ENCODE measurements at regions not wholly inside any gene's neighbourhood (a gene's known extent, or its start where the extent isn't known, plus 50 kb on each side); places are given as distances from the start of the nearest gene placed in this dataset.

DNA sequence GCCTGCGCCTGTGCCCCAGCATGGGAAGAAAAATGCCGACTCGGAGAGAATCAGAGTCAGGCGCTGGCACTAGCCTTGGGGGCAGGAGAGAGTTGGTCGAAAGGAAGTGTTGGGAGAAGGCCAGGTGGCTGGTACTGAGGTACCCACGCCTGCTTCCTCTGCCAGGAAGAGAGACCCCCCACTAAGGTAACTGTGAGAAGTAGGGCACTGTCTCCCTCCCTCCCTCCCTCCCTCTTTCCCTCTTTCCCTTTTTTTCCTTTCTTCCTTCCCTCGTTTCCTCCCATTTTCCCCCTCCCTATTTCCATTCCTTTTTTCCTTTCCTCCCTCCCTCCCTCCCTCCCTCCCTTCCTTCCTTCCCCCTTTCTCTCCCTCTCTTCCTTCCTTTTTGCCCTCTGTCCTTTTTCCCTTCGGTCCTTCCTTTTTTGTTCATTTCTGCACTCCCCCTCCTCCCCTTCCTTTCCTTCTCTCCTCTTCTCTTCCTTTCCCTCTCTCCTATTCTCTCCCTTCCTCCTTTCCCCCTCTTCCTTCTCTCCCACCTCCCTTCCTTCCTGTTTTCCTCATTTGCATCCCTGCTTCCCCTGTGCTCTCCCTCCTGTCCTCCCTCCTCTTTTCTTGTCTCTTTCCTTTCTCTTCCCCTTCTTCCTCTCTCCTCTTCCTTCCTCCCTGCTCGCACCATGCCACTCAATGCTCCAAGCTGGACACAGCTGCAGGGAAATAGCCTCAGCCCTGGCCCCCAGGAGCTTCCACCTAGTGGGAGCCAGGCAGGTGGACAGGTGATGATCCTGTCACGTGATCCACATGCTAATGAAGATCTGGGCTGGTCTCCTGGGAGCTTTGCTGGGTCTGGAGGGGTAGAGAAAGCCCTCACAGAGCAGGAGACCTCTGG, 148.0 kb downstream of the DHX35 start:
- no peak for DNase-seq

DNA sequence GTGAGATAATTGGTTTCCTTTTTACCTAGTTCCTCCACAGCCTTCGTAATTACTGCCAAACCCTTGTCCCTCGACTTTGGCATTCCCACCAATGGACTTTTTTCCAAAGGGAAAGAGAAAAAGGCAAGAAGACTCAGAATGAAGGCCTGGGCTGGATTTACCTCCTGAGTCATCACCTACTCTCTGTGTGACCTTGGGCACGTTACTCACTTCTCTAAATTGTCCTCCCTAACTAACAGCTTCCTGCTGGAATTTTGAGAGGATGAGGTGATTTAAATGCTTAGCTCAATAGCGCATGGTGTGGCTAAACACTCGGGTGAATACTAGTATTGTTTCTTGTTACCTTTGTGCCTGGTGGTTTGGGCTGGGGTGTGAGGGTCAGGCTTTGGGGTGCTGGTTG, 146.6 kb downstream of the DHX35 start:
- DNase-seq = no peak

DNA sequence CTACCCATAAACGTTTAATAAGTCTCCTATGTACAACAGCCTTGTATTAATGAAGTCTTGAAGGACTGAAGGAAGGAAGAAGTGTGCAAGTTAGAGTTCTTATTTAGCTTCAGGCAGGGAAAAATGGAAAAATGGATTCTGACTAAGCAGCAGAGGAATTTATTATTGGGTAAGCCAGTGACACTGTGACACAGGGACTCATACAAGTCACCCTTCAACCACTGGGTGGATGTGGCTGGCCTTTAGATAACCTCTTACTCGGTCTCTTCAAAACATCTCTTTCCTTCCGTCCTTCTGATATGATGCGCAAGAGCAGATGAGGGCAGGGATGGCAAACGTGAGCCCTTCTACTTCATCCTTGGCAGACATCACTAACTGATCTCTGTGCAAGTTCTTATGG, 145.6 kb downstream of the DHX35 start:
- DNase-seq = no peak

DNA sequence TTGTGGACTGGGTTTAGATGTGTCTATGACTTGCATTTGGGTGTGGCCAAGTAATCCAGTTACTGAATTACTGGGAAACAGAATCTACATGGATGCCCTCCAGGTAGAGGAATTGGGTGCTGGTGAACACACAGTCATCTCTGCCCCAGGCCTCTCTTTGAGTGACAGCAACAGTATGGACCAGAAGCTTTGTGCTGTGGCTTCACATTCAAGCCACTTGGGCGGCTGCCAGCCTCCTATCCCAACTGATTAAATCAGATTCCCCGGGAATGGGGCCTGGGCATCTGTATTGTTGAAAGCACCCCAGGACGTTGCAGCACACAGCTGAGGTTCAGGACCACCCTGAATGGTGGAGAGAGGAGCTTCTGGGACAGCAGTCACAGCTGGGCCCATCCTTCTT, 144.6 kb downstream of the DHX35 start:
- DNase-seq = no peak

DNA sequence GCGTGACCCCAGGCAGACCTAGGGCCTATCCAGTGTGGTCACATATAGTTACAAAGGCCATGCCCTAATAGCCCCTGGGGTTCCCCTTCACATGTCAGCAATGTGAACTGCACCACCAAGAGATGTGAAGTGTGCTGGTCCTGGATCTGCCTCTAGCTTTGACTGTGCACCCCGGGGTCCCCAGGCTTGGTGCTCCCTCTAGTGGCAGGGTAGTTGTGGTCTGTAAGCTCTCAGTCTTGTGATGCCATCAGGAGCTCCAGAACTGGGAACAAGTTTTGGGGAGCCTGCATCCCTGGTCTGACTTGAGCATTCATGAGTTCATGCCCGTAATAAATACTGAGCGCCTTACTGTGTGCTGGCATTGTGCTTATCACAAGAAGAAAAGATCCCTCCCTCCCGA, 143.4 kb downstream of the DHX35 start:
- no peak for DNase-seq

DNA sequence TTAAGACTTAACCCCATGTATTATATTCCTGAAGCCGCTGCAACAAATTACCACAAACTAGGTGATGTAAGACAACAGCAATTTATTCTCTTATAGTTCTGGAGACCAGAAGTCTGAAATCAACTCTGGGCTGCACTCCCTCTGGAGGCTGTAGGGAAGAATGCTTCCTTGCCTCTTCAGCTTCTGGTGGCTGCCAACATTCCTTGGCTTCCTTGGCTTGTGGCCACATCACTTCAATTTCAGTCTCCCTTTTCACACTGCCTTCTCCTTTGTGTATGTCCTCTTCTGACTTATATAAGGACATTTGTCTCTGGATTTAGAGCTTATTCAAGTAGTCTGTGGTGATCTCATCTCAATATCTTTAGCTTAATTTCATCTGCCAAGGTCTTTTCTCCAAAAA, 141.6 kb downstream of the DHX35 start:
- DNase-seq = no peak

DNA sequence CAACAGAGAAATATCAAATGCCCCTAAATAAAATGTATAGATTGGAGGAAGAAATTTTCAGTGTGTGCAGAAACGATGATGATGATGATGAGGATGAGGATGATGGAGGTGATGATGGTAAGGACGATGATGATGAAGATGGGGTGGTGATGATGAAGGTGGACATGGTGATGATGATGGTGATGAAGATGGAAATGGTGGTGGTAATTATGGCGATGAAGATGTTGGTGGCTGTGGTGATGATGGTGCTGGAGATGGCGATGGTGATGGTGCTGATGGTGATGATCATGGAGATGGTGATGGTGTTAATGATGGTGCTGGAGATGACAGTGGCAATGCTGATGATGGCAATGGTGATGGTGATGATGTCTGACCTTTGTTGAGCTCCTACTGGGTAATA, 141.2 kb downstream of the DHX35 start:
- DNase-seq = no peak

DNA sequence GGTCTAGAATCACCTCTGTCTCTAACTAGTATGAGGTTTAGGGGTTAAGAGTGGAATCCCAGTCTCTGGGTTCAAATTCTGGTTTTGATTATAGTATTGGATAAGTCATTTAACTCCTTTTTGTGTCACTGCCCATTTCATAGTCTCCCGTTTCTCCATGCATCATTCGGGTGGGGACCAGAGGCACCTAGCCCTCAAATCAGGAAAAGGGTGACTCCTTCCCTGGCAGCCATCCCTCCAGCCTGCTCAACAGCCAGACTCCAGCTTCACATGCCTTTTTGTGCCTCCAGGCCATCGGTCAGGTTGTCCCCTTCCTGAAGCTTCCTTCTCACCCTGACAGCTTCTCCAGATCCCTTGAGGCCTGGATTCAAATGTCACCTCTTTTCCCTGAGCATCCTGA, 139.8 kb downstream of the DHX35 start:
- DNase-seq = no peak

DNA sequence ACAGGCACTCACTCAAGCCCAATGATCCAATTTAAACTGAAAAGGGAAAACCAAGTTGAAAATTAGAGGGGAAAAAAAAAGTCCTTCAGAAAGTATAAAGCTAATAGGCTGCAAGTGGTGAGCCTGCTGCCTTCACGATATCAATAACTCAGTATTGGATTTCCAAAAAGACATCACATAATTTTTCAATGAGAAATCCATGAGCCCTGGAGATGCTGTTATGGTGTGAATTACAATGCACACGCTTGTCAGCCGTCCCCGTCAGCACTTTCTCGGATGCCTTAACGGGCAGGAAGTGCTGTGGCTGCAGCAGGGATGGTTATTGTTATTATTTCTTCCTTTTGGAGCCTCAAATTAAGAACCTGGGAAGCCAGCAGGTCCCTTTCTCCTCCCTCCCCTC, 138.5 kb downstream of the DHX35 start:
- no peak for DNase-seq

DNA sequence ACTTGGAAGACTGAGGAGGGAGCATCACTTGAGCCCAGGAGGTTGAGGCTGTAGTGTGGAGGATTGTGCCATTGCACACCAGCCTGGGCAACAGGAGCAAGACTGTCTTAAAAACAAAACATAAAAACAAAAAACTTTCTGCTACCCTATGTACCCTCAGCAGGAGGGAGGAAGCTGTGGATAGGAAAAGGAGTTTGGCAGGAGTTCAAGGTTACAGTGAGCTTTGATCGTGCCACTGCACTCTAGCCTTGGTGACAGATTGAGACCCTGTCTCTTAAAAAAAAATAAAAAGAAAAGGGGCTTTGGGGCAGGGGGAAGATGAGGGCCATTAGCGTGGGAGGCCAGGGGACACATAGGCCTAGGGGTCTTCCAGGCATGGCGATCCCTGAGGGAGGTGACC, 135.7 kb downstream of the DHX35 start:
- DNase-seq = no peak

DNA sequence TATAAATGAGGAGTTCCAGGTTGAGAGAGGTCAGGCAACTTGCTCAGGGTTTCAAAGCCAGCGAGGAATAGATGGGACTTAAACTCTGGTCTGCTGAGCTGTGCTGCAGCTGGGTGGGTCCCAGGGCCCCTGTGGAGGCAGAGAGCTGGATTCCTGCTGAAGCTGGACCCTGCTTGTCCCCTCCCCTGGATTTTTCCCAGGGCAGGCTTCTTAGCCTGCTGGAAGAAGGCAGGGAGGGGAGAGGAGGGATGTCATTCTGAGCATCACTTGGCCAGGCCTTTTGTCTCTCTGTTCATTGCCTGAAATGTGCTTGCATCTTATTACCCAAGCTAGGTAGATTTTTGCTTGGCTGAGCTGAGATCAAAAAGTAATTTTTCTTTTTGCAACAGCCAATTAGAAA, 133.7 kb downstream of the DHX35 start:
- no peak for DNase-seq

DNA sequence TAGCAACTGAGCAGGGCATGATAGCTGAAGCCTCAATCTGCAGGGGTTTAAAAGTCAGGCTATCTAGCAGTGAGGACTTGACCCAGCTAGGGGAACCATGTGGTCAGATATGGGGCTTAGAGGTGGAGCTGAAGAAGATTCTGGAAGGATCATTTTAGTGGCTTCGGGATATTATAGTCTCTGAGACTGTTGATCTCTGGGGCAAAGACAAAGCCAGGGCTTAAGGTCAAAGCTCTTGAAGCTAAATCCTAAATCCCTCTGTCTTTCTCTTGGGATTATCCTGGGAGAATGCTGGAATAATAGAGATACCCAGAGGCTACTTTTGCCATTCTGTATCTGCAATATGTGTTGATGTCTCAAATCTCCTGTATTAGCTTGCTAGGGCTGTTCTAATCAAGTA, 132.2 kb downstream of the DHX35 start:
- DNase-seq = no peak

DNA sequence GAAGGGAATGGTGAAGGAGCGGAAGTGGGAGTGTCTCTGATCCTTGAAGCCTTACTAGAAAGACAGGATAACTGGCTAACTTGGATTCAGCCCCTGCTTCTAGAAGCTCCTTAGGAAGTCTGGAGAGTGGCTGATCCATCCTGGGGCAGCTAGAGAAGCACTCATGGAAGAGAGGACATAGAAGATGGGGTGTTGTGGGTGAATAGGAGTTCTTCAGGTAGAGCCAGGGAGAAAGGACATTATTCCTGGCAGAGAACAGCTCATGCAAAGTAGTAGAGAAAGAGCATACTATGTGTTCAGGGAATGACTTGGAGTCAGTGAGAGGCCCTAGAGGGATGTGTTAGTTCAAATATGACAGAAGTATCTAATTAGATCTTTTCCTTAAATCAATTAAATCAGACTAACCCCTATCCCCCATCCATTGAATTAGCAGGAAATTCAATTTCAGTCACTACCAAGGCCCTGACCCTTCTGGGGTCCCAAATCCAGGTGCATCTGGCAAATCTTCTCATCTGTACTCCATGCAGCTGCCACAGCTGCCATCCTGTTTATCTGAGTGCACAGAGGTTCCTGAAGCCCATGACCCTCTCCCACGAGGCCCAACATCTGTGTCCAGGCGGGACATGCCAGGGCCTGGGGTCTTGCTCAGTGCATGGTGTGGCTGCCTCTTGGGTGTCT, 130.7 kb downstream of the DHX35 start:
- DNase-seq = no peak

DNA sequence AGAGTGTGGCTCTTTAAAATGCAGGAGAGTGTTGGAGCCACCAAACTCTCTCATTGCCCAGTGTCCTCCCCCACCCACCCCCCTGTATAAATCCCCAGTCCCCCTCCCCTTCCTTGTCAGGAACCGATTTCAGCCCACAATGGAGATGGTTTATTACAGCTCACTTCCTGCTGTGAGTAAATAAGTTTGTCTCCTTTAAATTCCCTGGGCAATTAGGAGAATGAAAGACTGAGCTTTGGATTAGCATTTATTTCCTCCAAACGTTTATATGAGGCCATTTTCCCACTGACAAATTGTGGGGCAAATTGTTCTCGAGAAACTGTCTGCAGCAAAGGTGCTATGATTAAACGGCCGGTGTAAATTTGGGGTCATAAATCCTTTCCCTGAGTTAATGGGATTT, 128.8 kb downstream of the DHX35 start:
- no peak for DNase-seq

DNA sequence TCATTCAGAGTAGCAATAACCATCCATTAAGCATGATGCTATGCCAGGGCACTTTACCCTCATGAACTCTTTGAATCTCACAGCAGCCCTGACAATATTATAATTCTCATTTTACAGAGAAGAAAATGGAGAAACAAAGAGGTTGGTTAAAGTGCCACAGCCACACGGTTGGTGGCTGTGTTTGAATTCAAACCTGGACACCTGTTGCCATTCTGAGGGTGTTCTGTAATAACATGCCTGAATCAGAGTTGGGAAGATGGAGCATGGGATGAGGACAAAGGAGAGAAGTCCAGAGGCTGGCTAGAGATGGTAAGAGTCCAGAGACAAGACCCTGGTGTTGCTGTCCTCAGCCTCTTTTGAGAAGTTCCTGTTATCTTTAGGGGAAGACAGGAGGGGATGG, 127.7 kb downstream of the DHX35 start:
- no peak for DNase-seq

All from stimulated activated CD4-positive, alpha-beta T cell treated with anti-CD3 and anti-CD28 coated beads, Interleukin-4, amount 100 ng/mL, for 24 hours (primary cell).